Stimulated activated CD8-positive, alpha-beta memory T cell treated with anti-CD3 and anti-CD28 coated beads, Interleukin-15, amount 100 ng/mL, for 48 hours (primary cell): ENCODE measurements at regions not wholly inside any gene's neighbourhood (a gene's known extent, or its start where the extent isn't known, plus 50 kb on each side); places are given as distances from the start of the nearest gene placed in this dataset.

Source experiments
- DNase-seq, 2 donors: peaks; one replicate each; pipeline ENCODE4 v3.0.0-alpha.2; 2020; ENCODE audit warnings: low read depth in 2 of 2

GRCh38 chr20:19926591-19926990 lies 90.6 kb upstream of the NAA20 start:
- DNase-seq: no peak

- DNase-seq: no peak
These were observed 88.7 kb upstream of the NAA20 start for GRCh38 chr20:19928328-19929011.

GRCh38 chr20:19929012-19929360 lies 88.2 kb upstream of the NAA20 start:
- DNase-seq: no peak

GRCh38 chr20:19929481-19930145 lies 87.5 kb upstream of the NAA20 start:
- DNase-seq: no peak

- no peak for DNase-seq
These were observed 86.7 kb upstream of the NAA20 start for GRCh38 chr20:19930426-19930825.

GRCh38 chr20:19932170-19932667 lies 84.9 kb upstream of the NAA20 start:
- no peak for DNase-seq

GRCh38 chr20:19934792-19935491 lies 82.2 kb upstream of the NAA20 start:
- DNase-seq: no peak

GRCh38 chr20:19935842-19936241 lies 81.3 kb upstream of the NAA20 start:
- no peak for DNase-seq

- no peak for DNase-seq
These were observed 80.5 kb upstream of the NAA20 start for GRCh38 chr20:19936466-19937200.

- DNase-seq: no peak
These were observed 79.9 kb upstream of the NAA20 start for GRCh38 chr20:19937218-19937617.

GRCh38 chr20:19937651-19938420 lies 79.3 kb upstream of the NAA20 start:
- DNase-seq: peak; percentile 15 to 18

- DNase-seq: no peak
These were observed 78.6 kb upstream of the NAA20 start for GRCh38 chr20:19938421-19939090.

- no peak for DNase-seq
These were observed 76.1 kb upstream of the NAA20 start for GRCh38 chr20:19940988-19941460.

GRCh38 chr20:19942611-19943010 lies 74.6 kb upstream of the NAA20 start:
- DNase-seq: no peak

GRCh38 chr20:19943061-19943521 lies 74.1 kb upstream of the NAA20 start:
- no peak for DNase-seq

GRCh38 chr20:19944772-19945459 lies 72.2 kb upstream of the NAA20 start:
- peak; percentile 20 to 49 for DNase-seq

- DNase-seq: no peak
These were observed 71.2 kb upstream of the NAA20 start for GRCh38 chr20:19945732-19946670.

GRCh38 chr20:19947611-19948264 lies 69.4 kb upstream of the NAA20 start:
- DNase-seq: no peak
